B cell (primary cell): ENCODE measurements at regions not wholly inside any gene's neighbourhood (a gene's known extent, or its start where the extent isn't known, plus 50 kb on each side); places are given as distances from the start of the nearest gene placed in this dataset.

Experiments
- ATAC-seq: fragments of 200-7000 bp; cut with Tn5 transposase; one replicate; pipeline ENCODE4 v1.10.0; 2021; ENCODE audit warnings: low read depth, mild to moderate bottlenecking, moderate number of reproducible peaks, moderate library complexity
- CTCF ChIA-PET: fragments of 350-600 bp; sonication (Branson Sonifier 250); formaldehyde crosslinking; loops from one replicate; lab custom pipeline; 2021; ENCODE audit warnings: antibody characterized with exemption, inconsistent platforms; lab: Charles Lee
- POLR2A ChIA-PET: fragments of 350-600 bp; sonication (Branson Sonifier 250); formaldehyde crosslinking; loops from one replicate; lab custom pipeline; 2021; ENCODE audit warnings: antibody characterized with exemption; lab: Charles Lee
- DNase-seq: peaks from one replicate; pipeline ENCODE4 v3.0.0; 2013
- H2AFZ ChIP-seq: 2 replicates; pipeline ENCODE4 v1.6.1; 2012; ENCODE audit warnings: mild to moderate bottlenecking, low read depth, low read length; ENCODE audit not compliant: insufficient read depth, poor library complexity, severe bottlenecking
- H3K27ac ChIP-seq, 2 donors: 1 replicate in 1 of 2; 2 replicates in 1 of 2; pipeline ENCODE4 v1.5.1; 2012 to 2013; ENCODE audit warnings: low read length in 2 of 2, mild to moderate bottlenecking in 2 of 2, moderate library complexity in 1 of 2
- H3K27me3 ChIP-seq, 4 experiments: fragments of 200-600 bp in 1 of 4; sonication (generic) in 1 of 4; replicated peaks in 1 of 4; 1 replicate in 2 of 4; 2 replicates in 2 of 4; pipeline versions ENCODE4 v1.6.1 to v1.7.0; 2013 to 2016; ENCODE audit warnings: low read length in 3 of 4, mild to moderate bottlenecking in 2 of 4, mixed read lengths in 1 of 4, moderate library complexity in 1 of 4; ENCODE audit not compliant: insufficient read depth in 4 of 4, control insufficient read depth in 3 of 4; ENCODE audit errors: control extremely low read depth in 1 of 4
- H3K36me3 ChIP-seq, 2 experiments: replicated peaks in 1 of 2; 1 replicate in 1 of 2; 2 replicates in 1 of 2; pipeline versions ENCODE4 v1.6.1 to v1.7.1; 2013; ENCODE audit warnings: low read length in 1 of 2; ENCODE audit not compliant: insufficient read depth in 2 of 2, control insufficient read depth in 1 of 2; ENCODE audit errors: control extremely low read depth in 1 of 2, extremely low read depth in 1 of 2
- H3K4me1 ChIP-seq, 2 donors: fragments of 200-600 bp in 1 of 2; sonication (generic) in 1 of 2; 1 replicate in 1 of 2; 2 replicates in 1 of 2; pipeline versions ENCODE4 v1.5.1 to v1.6.1; 2013 to 2017; ENCODE audit warnings: low read length in 2 of 2; ENCODE audit not compliant: control insufficient read depth in 2 of 2, insufficient read depth in 2 of 2
- H3K4me2 ChIP-seq: replicated peaks from 2 replicates; pipeline ENCODE3; 2012; ENCODE audit warnings: mild to moderate bottlenecking, low read depth, low read length; ENCODE audit not compliant: poor library complexity, severe bottlenecking
- H3K4me3 ChIP-seq, 5 experiments: fragments of 200-600 bp in 1 of 5; sonication (generic) in 1 of 5; 1 replicate in 3 of 5; 2 replicates in 2 of 5; pipeline versions ENCODE4 v1.5.1 to v1.7.0; 2011 to 2016; ENCODE audit warnings: low read length in 4 of 5, mild to moderate bottlenecking in 4 of 5, low read depth in 2 of 5, control low read depth in 1 of 5, moderate library complexity in 1 of 5; ENCODE audit not compliant: insufficient read depth in 1 of 5; ENCODE audit errors: control extremely low read depth in 1 of 5, extremely low read depth in 1 of 5
- H3K79me2 ChIP-seq: fragments of 200-600 bp; sonication (generic); one replicate; pipeline ENCODE4 v1.6.0; 2016; ENCODE audit warnings: low read length; ENCODE audit not compliant: control insufficient read depth, insufficient read depth
- H3K9ac ChIP-seq: fragments of 200-600 bp; sonication (generic); 2 replicates; pipeline ENCODE4 v1.6.1; 2017; ENCODE audit warnings: mild to moderate bottlenecking, low read length, moderate library complexity
- H3K9me3 ChIP-seq, 3 donors: one replicate each; pipeline versions ENCODE4 v1.6.1 to v1.7.1; 2013; ENCODE audit warnings: low read length in 2 of 3; ENCODE audit not compliant: control insufficient read depth in 2 of 3, insufficient read depth in 1 of 3; ENCODE audit errors: control extremely low read depth in 1 of 3
- H4K20me1 ChIP-seq: 2 replicates; pipeline ENCODE4 v1.6.0; 2012; ENCODE audit warnings: mild to moderate bottlenecking, low read length; ENCODE audit not compliant: insufficient read depth, control insufficient read depth, poor library complexity, severe bottlenecking
- H3K27ac Mint-ChIP-seq: one replicate; pipeline ENCODE4 v1.8.0; 2021; ENCODE audit warnings: mixed read lengths
- H3K27me3 Mint-ChIP-seq: one replicate; pipeline ENCODE4 v1.8.0; 2021; ENCODE audit warnings: mixed read lengths
- H3K4me1 Mint-ChIP-seq: one replicate; pipeline ENCODE4 v1.8.0; 2021; ENCODE audit warnings: mixed read lengths
- H3K4me3 Mint-ChIP-seq: one replicate; pipeline ENCODE4 v1.8.0; 2021; ENCODE audit warnings: mixed read lengths
- H3K9me3 Mint-ChIP-seq: one replicate; pipeline ENCODE4 v1.8.0; 2022; ENCODE audit warnings: mixed read lengths; ENCODE audit not compliant: insufficient read depth
- EZH2 ChIP-seq: IDR thresholded peaks from 2 replicates; pipeline ENCODE4 v1.6.1; 2012; ENCODE audit warnings: borderline replicate concordance, low read depth, mild to moderate bottlenecking, moderate library complexity, low read length; ENCODE audit not compliant: insufficient read depth, poor library complexity, severe bottlenecking
- WGBS: methylation state at CpG from one replicate; pipeline ENCODE4 v1.1.5; 2013; ENCODE audit warnings: missing lambda C conversion rate; ENCODE audit not compliant: insufficient coverage; 5-methylcytosine and 5-hydroxymethylcytosine counted together
- intact Hi-C: fragments of 100-400 bp; cut with micrococcal nuclease; formaldehyde crosslinking; loops from one replicate; pipeline ENCODE4 v1.10.0; 2022
- TF ChIP-seq, protein P1 (sequence below): fragments of 200-600 bp; IDR thresholded peaks from one replicate; pipeline ENCODE4 v1.8.0; 2022; ENCODE audit warnings: antibody characterized with exemption, mild to moderate bottlenecking

DNA sequence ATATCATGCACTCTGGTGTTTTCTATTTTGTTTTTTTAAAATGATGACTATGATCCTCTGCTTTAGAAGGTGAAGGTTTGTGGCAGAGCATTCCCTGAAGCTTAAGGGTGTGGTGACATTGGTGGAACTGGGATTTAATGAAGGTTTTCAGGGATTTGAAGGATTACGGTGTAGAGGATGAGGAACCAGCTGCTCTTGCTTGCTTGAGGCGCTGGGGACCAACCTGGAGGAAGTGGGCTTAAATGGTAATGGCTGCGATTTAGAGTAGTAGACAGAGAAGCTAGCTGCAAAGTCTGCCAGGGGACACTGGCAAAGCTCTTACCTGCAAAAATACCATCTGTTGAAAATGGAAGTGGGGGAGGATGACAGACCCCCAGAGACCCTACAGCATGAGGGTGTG is 241.8 kb downstream of the CLIC5 start:
- ATAC-seq (no peak), DNase-seq (no peak)
- peaks cover 5% of the 10 kb centered on the region for H3K27me3 Mint-ChIP-seq
- ChIA-PET POLR2A (no interaction called here), CTCF (no interaction called here)
- intact Hi-C loops: no loop called here
- Histone ChIP-seq H3K27me3 (peaks cover 0 to 3% (median 0%) of the 10 kb centered on the region in 4 experiments), H2AFZ (no peak overlapping the region), H3K79me2 (no peaks in the 10 kb centered on the region), H3K9me3 (peaks cover 0 to 4% (median 2%) of the 10 kb centered on the region in 3 donors), H3K27ac (no peak overlapping the region), H3K9ac (no peak overlapping the region), H3K4me1 (no peaks in the 10 kb centered on the region), H3K36me3 (no peaks in the 10 kb centered on the region), H3K4me2 (no peak overlapping the region), H3K4me3 (no peak overlapping the region), H4K20me1 (no peaks in the 10 kb centered on the region)
- WGBS: 24% methylated on average over 3 of the region's 3 CpGs
- H3K9me3 Mint-ChIP-seq: no peaks in the 10 kb centered on the region
- H3K27ac Mint-ChIP-seq: no peak overlapping the region
- H3K4me1 Mint-ChIP-seq: no peaks in the 10 kb centered on the region
- no peak overlapping the region for H3K4me3 Mint-ChIP-seq
- TF ChIP-seq, protein P1, sequence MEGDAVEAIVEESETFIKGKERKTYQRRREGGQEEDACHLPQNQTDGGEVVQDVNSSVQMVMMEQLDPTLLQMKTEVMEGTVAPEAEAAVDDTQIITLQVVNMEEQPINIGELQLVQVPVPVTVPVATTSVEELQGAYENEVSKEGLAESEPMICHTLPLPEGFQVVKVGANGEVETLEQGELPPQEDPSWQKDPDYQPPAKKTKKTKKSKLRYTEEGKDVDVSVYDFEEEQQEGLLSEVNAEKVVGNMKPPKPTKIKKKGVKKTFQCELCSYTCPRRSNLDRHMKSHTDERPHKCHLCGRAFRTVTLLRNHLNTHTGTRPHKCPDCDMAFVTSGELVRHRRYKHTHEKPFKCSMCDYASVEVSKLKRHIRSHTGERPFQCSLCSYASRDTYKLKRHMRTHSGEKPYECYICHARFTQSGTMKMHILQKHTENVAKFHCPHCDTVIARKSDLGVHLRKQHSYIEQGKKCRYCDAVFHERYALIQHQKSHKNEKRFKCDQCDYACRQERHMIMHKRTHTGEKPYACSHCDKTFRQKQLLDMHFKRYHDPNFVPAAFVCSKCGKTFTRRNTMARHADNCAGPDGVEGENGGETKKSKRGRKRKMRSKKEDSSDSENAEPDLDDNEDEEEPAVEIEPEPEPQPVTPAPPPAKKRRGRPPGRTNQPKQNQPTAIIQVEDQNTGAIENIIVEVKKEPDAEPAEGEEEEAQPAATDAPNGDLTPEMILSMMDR: no peak
- no peak for TF ChIP-seq EZH2

DNA sequence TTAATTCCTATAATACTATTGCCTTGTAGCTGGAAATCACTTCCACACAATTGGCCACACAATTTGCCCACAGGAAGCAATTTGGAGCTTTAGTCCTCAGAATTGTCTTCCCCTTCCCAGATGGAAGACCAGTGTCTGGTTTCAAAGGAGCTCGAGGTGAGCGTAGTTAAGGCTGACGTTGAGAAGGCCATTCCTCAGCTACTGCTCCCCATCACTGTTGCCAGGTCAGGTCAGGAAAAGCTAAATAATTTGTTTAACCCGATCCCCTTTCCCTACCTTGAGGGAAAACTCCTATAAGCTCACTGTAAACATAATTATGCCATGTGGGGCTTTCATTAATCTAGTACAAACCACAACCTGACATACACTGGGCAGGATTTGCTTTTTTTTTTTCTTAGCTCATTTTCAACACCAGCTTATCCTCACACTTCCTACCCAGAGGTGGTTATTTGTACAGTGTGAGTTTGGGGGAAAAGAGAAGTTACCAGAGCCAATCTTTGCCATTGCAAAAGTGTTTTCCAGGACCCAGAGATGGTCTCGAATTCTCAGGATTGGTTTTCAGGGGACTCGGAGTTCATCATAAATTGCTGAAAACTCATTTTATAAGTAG is 242.7 kb downstream of the CLIC5 start:
- Histone ChIP-seq H3K27ac (no peak overlapping the region), H4K20me1 (no peaks in the 10 kb centered on the region), H3K4me2 (no peak overlapping the region), H3K36me3 (no peaks in the 10 kb centered on the region), H3K79me2 (no peaks in the 10 kb centered on the region), H3K9ac (no peak overlapping the region), H3K4me1 (no peaks in the 10 kb centered on the region), H2AFZ (no peak overlapping the region), H3K9me3 (peaks cover 0 to 4% (median 2%) of the 10 kb centered on the region in 3 donors), H3K27me3 (peaks cover 0 to 3% (median 0%) of the 10 kb centered on the region in 4 experiments), H3K4me3 (no peak overlapping the region)
- POLR2A ChIA-PET: no interaction called here
- H3K27ac Mint-ChIP-seq: no peak overlapping the region
- no peaks in the 10 kb centered on the region for H3K4me1 Mint-ChIP-seq
- CTCF ChIA-PET: no interaction called here
- intact Hi-C loops: no loop called here
- H3K4me3 Mint-ChIP-seq: no peak overlapping the region
- peaks cover 5% of the 10 kb centered on the region for H3K27me3 Mint-ChIP-seq
- DNase-seq (no peak), ATAC-seq (no peak)
- H3K9me3 Mint-ChIP-seq: no peaks in the 10 kb centered on the region
- TF ChIP-seq, protein P1: no peak
- TF ChIP-seq EZH2: no peak
- 34% methylated on average over 5 of the region's 6 CpGs for WGBS
